ENCODE measurements at regions not wholly inside any gene's neighbourhood (a gene's known extent, or its start where the extent isn't known, plus 50 kb on each side); places are given as distances from the start of the nearest gene placed in this dataset.
"Not testable (repeated sequence)": the region's sequence is repeated elsewhere in the genome, so short reads cannot be mapped to it uniquely, and the experiment has no call there.

DNA sequence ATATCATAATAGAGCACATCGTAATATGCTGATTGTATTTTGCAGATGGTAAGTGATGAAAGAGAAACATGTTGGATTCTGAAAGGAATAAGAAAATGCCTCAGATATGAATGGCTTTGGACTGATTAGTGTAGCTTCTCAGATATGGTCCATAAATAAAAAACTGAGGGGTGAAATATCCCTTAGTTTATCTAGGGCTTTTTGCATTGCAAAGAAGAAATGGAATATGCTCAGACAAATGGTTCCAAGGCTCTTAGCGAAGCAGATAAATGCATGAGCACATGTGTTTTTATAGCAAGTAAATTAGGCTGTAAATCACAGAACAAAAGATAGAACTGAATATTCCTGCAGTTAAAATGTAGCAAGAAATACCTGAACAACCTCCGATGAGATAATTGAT lies 820.9 kb upstream of the GRM7 start:
- DNase-seq (no peak), ATAC-seq (replicated peaks) (no peak)
- Mint-ChIP-seq H3K27me3 (no peaks in the 10 kb centered on the region), H3K9me3 (peaks cover 8 to 15% of the 10 kb centered on the region in 2 donors), H3K27ac (no peak overlapping the region), H3K4me1 (no peaks in the 10 kb centered on the region), H3K4me3 (no peak overlapping the region), H3K36me3 (no peaks in the 10 kb centered on the region)

DNA sequence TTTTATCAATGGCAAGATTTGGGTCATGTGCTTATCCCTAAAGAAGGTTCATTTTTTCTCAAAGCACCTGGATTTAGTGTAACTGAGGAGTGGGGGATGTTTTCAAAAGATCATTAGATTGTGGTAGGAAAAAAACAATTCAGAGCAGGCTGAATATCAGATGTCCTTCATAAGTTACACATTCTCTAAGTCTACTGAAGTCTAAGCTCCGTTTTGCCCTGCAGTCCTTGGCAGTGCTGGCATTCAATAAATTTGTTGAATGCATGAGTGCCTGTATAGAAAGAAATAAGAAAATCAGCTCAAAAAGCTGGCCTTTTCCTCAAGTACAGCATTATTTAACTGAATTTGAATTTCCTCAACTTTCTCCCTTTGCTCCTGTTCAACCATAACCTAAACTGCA lies 819.0 kb upstream of the GRM7 start:
- ATAC-seq (replicated peaks) = no peak
- Mint-ChIP-seq H3K4me3 (no peak overlapping the region), H3K36me3 (peaks cover 0 to 2% of the 10 kb centered on the region in 2 donors), H3K9me3 (peaks cover 9 to 20% of the 10 kb centered on the region in 2 donors), H3K27me3 (no peaks in the 10 kb centered on the region), H3K27ac (no peak overlapping the region), H3K4me1 (no peaks in the 10 kb centered on the region)
- no peak for DNase-seq

DNA sequence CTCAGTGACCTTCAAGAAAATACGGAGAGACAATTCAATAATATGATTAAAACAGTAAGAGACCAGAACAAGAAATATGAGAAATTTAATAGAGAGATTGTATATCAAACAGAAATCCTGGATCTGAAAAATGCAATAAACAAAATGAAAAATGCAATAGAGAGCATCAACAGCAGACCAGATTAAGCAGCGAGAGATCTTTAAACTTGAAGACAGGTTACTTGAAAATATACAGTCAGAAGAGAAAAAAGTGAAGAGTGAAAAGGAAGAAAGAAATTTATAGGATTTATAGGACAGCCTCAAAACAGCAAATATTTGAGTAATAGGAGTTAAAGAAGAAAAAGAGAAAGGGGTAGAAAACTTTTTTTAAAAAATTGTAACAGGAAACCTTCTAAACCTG lies 813.9 kb upstream of the GRM7 start:
- Mint-ChIP-seq H3K27me3 (no peaks in the 10 kb centered on the region), H3K9me3 (peaks cover 16 to 32% of the 10 kb centered on the region in 2 donors), H3K4me1 (no peaks in the 10 kb centered on the region), H3K36me3 (peaks cover 0 to 4% of the 10 kb centered on the region in 2 donors), H3K4me3 (no peak overlapping the region), H3K27ac (no peak overlapping the region)
- DNase-seq (no peak), ATAC-seq (replicated peaks) (no peak)

DNA sequence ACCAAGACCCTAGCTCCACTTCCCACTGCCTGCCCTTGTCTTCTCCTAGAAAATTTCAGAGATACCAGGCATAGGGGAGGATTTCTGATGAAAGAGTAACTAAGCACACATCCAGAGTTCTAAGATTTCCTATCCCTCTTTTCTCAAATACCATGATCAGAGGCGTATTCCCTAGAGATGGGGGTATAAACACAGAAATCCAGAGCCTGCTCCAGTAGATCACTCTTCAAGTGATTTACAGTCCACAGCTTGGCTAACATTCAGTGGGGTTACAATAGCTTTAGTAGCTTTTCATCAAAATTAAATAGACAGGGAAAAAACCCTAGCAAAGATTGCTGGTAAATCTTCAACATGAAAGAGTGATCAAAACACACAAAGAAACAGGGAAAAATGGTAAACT lies 800.7 kb upstream of the GRM7 start:
- Mint-ChIP-seq H3K9me3 (no peaks in the 10 kb centered on the region), H3K36me3 (no peaks in the 10 kb centered on the region), H3K27ac (no peak overlapping the region), H3K4me3 (no peak overlapping the region), H3K4me1 (no peaks in the 10 kb centered on the region), H3K27me3 (no peaks in the 10 kb centered on the region)
- ATAC-seq (replicated peaks) (no peak), DNase-seq (no peak)

DNA sequence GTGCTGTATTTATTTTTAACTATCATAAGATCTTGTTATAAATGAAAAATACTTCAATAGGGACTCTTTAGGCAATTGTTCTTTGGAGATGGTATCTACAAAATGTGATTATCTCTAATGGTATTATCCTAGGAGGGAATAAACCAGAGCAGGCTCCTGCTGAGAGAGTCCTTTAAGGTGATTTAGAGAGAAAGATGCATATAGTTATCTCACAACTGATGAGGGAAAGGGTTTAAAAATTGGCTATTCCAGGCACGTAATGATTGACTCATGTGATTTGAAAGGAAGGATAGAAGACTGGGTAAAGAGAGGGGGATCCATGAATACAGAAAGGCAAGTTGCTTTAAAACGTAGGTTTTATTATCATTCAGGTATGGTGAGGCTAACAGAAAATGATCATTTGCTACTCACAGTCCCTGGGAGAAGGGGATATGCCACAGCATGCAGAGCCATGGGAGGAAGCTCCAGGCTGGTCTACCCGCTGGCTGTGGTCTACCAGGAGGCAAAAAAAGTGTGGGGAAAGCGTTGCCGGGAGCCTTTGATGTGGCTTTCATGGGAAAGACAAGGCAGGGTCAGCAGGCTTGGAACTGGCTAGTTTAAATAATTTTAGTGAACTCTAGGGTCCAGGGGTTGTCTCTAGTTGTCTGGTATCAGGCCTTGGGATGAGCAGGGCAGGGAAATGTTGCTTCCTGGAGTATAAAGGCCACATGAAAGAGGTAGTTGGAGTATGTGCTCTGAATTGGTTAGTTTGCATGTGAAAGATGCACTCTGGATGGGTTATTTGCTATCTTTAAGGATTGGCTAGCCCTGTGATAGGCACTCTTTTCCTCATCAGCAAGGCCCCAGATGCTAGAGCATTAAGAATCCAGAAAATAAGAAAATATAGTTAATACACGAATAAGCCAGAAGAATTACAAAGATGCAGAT lies 798.4 kb upstream of the GRM7 start:
- no peak overlapping the region for H3K27ac Mint-ChIP-seq
- no peak for ATAC-seq (replicated peaks)
- H3K36me3 Mint-ChIP-seq = no peaks in the 10 kb centered on the region
- H3K4me3 Mint-ChIP-seq = no peak overlapping the region
- no peak for DNase-seq
- H3K9me3 Mint-ChIP-seq = no peaks in the 10 kb centered on the region
- H3K27me3 Mint-ChIP-seq = no peaks in the 10 kb centered on the region
- no peaks in the 10 kb centered on the region for H3K4me1 Mint-ChIP-seq

DNA sequence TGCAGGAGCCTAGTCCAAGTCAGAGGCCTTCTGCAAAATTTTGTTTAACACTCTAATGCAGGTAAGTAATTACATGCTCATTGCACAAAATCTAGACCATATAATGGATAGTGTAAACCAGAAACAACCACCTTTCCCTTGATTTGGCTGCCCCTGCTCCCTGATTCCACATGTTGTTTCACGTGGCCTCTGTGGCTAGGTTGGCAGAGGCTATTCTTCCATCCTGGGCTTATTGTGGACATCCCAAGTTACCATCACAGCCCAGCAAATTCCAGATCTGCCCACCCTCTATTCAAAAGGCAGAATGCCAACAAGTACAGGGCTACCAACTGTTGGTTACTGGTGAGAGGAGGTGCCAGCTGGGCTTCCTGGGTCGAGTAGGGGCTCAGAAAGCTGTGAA lies 794.5 kb upstream of the GRM7 start:
- Mint-ChIP-seq H3K27me3 (no peaks in the 10 kb centered on the region), H3K27ac (no peak overlapping the region), H3K4me3 (no peak overlapping the region), H3K4me1 (no peaks in the 10 kb centered on the region), H3K9me3 (no peaks in the 10 kb centered on the region), H3K36me3 (no peaks in the 10 kb centered on the region)
- ATAC-seq (replicated peaks) = no peak
- DNase-seq = no peak

DNA sequence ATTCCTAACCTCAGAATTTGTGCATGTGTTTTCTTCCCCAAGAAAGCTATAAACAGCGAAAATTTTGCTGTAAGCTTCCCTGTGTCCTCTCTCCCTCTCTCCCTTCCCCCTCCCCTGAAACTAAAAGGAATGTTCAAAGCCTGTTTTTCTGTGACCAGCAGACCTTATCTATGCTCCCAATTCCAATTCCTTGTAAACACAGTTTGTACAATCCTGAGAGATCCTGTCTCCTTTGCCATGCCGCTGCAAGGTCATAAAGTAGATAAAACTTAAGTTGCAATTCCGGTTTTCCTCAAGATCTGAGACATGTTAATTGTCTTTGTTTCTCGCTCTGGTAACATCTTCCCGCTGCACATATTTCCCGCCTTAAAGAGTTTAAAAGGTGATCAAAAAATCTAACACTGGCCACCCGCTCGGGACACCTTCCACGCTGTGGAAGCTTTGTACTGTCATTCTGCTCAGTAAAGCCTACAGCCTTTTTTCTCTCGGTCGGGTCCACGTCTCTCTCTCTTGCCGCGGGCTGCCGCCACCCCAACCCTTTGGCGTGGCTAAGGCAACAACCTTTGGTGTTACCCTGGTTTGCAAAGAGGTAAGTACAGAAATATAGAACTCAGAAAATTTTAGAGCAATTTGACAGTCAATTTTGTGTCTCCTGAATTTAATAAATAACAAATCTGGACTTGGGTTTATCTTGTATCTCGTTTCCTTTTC lies 793.9 kb upstream of the GRM7 start:
- H3K4me1 Mint-ChIP-seq; ATAC-seq (replicated peaks); H3K9me3 Mint-ChIP-seq; H3K27me3 Mint-ChIP-seq; H3K27ac Mint-ChIP-seq; DNase-seq; H3K36me3 Mint-ChIP-seq; H3K4me3 Mint-ChIP-seq: not testable (repeated sequence)

DNA sequence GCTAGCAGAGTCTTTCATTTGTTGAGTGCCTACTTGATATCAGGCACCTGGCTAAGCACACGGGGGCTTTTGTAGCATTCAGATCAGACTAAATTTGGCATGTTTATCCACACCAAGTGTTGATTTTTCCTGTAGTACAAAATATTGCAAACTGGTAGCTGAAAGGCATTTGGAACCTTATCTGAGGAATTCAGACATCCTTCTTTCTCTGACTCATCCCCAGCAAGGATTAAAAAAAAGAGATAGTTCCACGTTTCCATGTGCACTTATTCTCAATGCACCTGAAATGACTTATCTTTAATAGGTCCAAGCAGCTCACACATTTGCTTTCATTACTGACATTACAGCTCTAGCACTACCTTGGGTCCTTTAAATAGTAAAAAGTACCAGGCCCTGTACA lies 786.0 kb upstream of the GRM7 start:
- peaks cover 0 to 1% of the 10 kb centered on the region in 2 donors for H3K9me3 Mint-ChIP-seq
- no peak overlapping the region for H3K27ac Mint-ChIP-seq

DNA sequence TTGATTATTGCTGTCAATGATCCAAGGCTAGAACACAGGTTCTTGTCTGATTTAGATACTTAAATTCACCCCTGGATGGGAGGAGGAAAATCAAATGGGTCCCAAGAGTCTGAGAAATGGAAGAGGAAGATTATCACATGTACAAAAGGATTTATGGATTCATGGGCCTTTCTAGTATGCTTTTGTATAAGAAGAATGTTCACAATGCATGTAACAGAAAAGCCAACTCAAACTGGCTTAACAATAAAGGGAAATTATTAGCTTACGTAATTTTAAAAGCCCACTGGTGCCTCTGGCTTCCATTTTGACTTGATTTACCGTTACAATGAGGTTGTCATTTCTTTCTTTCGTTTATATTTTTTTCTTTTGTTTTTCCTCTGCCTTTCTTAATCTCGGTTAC lies 782.5 kb upstream of the GRM7 start:
- no peaks in the 10 kb centered on the region for H3K36me3 Mint-ChIP-seq
- no peak for DNase-seq
- no peak for ATAC-seq (replicated peaks)
- no peaks in the 10 kb centered on the region for H3K4me1 Mint-ChIP-seq
- H3K27ac Mint-ChIP-seq = no peak overlapping the region
- no peak overlapping the region for H3K4me3 Mint-ChIP-seq
- no peaks in the 10 kb centered on the region for H3K9me3 Mint-ChIP-seq
- no peaks in the 10 kb centered on the region for H3K27me3 Mint-ChIP-seq

More for the DNA sequence above, 786.0 kb upstream of the GRM7 start:
- Mint-ChIP-seq H3K4me1 (no peaks in the 10 kb centered on the region), H3K27me3 (no peaks in the 10 kb centered on the region), H3K4me3 (no peak overlapping the region), H3K36me3 (no peaks in the 10 kb centered on the region)
- ATAC-seq (replicated peaks) = no peak
- DNase-seq = no peak

DNA sequence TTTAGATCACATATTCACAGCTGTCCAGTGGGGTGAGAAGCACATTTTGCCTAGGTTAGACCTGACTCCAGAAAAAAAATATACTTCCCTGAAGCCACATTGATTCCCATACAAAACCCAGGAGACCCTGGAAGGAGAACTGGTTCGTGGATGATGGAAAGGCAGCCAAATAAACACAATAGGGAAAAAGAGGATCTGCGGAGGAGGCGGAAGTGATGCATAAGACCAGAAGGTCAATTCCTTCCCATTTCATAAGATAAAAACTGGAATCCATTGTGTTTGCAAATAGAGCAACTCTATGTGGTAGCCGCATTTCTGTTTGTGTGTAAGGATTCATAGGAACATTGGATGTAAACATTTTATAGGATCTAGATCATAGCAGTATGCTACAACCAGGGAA lies 781.9 kb upstream of the GRM7 start:
- Mint-ChIP-seq H3K4me3 (no peak overlapping the region), H3K36me3 (no peaks in the 10 kb centered on the region), H3K4me1 (no peaks in the 10 kb centered on the region), H3K27me3 (no peaks in the 10 kb centered on the region), H3K27ac (no peak overlapping the region), H3K9me3 (no peaks in the 10 kb centered on the region)
- ATAC-seq (replicated peaks) (no peak), DNase-seq (no peak)

DNA sequence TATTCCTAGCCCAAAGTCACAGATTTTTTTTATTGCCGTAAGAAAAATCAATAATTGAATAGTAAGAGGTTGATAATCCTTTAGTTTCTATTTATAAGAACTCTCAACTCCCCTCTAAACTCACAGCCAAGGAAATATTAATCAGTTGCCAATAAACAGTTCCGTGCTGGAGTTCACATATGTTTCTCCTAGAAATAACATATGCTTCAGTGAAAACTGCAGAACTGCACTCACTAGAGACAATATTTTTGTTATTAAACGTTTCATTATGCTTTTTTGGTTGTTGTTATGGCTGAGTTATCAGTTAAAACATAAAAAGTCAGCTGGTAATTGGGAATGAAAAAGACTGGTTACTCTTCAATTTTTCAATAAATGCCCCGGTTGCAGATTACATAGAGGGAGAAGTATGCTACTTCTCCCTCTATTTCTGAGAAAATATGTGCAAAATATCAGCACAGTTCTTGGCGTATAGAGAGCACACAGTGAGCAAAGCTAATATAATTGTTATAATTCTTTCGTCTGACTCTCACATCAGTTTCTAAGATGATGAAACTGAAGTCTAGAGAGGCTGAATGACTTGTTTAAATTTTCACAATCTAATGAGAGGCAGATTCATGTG lies 781.2 kb upstream of the GRM7 start:
- H3K4me3 Mint-ChIP-seq = no peak overlapping the region
- H3K4me1 Mint-ChIP-seq = no peaks in the 10 kb centered on the region
- ATAC-seq (replicated peaks) (no peak), DNase-seq (no peak)
- H3K27me3 Mint-ChIP-seq = no peaks in the 10 kb centered on the region
- no peak overlapping the region for H3K27ac Mint-ChIP-seq
- H3K36me3 Mint-ChIP-seq = no peaks in the 10 kb centered on the region
- no peaks in the 10 kb centered on the region for H3K9me3 Mint-ChIP-seq

DNA sequence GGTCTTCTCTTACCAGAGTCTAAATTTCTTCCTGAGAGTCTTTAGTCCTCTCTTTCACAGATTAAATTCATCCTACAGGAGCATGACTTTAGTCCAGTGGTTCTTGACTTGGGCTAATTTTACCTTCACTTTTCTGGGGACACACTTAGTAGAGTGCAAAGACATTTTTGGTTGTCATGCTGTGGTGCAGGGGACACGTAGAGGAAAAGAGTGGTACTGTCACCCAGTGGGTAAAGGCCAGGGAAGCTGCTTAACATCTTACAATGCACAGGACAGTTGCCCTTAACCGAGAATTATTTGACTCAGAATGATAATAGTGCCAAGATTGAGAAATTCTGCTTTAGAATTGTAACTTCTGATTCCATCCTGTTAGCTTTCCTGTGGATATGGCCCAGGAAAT lies 772.5 kb upstream of the GRM7 start:
- DNase-seq (no peak), ATAC-seq (replicated peaks) (no peak)

DNA sequence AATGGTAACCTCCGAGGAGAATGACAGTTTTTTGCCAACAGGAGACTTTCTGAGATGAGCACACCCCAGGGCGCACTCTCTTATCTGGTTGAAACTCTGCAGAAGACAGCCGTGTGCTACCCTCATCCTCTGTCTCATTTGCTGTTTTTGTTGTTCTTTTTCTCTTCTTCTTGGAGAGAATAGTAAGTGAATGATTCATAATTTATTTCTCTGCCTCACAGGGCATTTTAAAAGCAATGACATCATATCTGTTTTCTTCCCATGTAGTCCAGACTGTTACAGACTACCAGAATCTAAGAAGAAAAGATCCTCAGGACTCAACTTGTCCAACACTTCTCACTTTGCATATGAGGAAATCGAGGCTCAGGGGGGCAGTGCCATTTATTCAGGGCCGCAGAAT lies 771.1 kb upstream of the GRM7 start:
- Mint-ChIP-seq H3K4me1 (no peaks in the 10 kb centered on the region), H3K27ac (no peak overlapping the region), H3K36me3 (no peaks in the 10 kb centered on the region), H3K9me3 (no peaks in the 10 kb centered on the region), H3K4me3 (no peak overlapping the region), H3K27me3 (no peaks in the 10 kb centered on the region)
- DNase-seq (no peak), ATAC-seq (replicated peaks) (no peak)

More for the DNA sequence above, 772.5 kb upstream of the GRM7 start:
- Mint-ChIP-seq H3K27me3 (no peaks in the 10 kb centered on the region), H3K36me3 (no peaks in the 10 kb centered on the region), H3K4me1 (no peaks in the 10 kb centered on the region), H3K27ac (no peak overlapping the region), H3K9me3 (no peaks in the 10 kb centered on the region), H3K4me3 (no peak overlapping the region)

DNA sequence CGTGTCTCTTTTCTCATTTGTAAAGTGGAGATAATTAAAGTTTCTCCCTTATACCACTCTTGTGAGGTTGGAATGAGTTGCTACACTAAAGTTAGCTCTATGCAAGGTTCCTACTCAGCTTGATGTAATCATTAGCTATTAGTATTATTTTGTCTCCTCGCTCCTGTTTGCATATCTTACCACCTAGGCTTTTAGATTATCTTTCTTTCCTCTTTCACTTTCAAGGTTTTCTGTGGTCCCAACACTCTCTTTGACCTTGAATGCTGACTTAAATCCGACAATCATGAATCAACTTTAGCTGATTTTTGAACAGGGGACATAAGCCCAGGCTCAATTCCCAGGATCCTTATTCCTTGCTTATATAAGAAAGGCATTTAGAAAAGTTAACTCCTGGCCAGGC lies 769.7 kb upstream of the GRM7 start:
- Mint-ChIP-seq H3K36me3 (no peaks in the 10 kb centered on the region), H3K9me3 (no peaks in the 10 kb centered on the region), H3K27ac (no peak overlapping the region), H3K27me3 (no peaks in the 10 kb centered on the region), H3K4me1 (no peaks in the 10 kb centered on the region), H3K4me3 (no peak overlapping the region)
- no peak for ATAC-seq (replicated peaks)
- no peak for DNase-seq

DNA sequence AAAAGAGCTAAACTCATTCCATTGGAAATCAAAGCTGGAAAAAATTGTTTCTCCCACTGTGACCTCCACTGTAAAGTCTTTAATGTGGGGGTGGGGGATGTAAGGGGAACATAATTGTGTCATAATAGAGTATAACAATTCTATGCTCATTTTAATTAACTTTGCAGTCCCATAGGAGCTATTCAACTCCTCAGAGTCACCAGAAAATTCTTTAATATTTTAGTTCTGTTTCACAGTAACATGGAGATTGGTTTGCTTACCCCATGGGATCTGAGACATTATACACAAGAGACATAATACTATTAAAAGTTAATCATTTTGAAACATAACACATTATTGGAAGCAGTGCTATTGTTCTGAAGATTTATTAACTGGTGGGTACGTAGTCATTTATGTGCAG lies 765.9 kb upstream of the GRM7 start:
- no peaks in the 10 kb centered on the region for H3K9me3 Mint-ChIP-seq
- H3K4me3 Mint-ChIP-seq = no peak overlapping the region
- no peaks in the 10 kb centered on the region for H3K27me3 Mint-ChIP-seq
- ATAC-seq (replicated peaks) = no peak
- H3K36me3 Mint-ChIP-seq = no peaks in the 10 kb centered on the region
- H3K27ac Mint-ChIP-seq = no peak overlapping the region
- DNase-seq = no peak
- H3K4me1 Mint-ChIP-seq = no peaks in the 10 kb centered on the region

All from stimulated activated naive B cell treated with anti-CD40 and anti-IgM and Interleukin-4, amounts not matched to agents 10 μg/mL and 1 μg/mL and 100 μg/mL, for 72 hours (primary cell).